GM23338 (cell line): ENCODE measurements at regions not wholly inside any gene's neighbourhood (a gene's known extent, or its start where the extent isn't known, plus 50 kb on each side); places are given as distances from the start of the nearest gene placed in this dataset.

Experiments used
- CREB1 ChIP-seq: fragments of 250-450 bp; sonication (Bioruptor Pico); IDR thresholded peaks from 2 replicates; pipeline ENCODE4 v1.5.0; 2020; ENCODE audit warnings: low read depth, mild to moderate bottlenecking, moderate library complexity
- CTCF ChIP-seq, 2 experiments: fragments of 200-600 bp in 1 of 2; sonication (generic) in 1 of 2; conservative IDR thresholded peaks; 2 replicates each; pipeline versions ENCODE4 v1.5.1 to v1.6.1; 2016 to 2017; ENCODE audit warnings: antibody characterized with exemption in 2 of 2, low read depth in 2 of 2, mild to moderate bottlenecking in 2 of 2, moderate library complexity in 1 of 2
- ETS1 ChIP-seq: IDR thresholded peaks from 2 replicates; pipeline ENCODE4 v1.6.1; 2016; ENCODE audit warnings: antibody characterized with exemption
- EZH2 ChIP-seq: fragments of 200-600 bp; sonication (generic); IDR thresholded peaks from one replicate; pipeline ENCODE4 v1.8.0; 2017; ENCODE audit warnings: antibody characterized with exemption, mild to moderate bottlenecking, low read depth; ENCODE audit not compliant: unreplicated experiment
- EZH2phosphoT487 ChIP-seq: fragments of 200-600 bp; sonication (generic); IDR thresholded peaks from one replicate; pipeline ENCODE4 v1.8.1; 2018; ENCODE audit warnings: antibody characterized with exemption; ENCODE audit not compliant: unreplicated experiment
- JUNB ChIP-seq: IDR thresholded peaks from one replicate; pipeline ENCODE4 v1.6.1; 2016; ENCODE audit warnings: antibody characterized with exemption; ENCODE audit not compliant: unreplicated experiment
- NANOG ChIP-seq: IDR thresholded peaks from 2 replicates; pipeline ENCODE4 v1.6.1; 2016; ENCODE audit warnings: antibody characterized with exemption, borderline replicate concordance
- POLR2AphosphoS5 ChIP-seq: IDR thresholded peaks from 2 replicates; pipeline ENCODE4 v1.6.1; 2016; ENCODE audit warnings: antibody characterized with exemption, low read depth
- STAT1 ChIP-seq: IDR thresholded peaks from one replicate; pipeline ENCODE4 v1.6.1; 2016; ENCODE audit warnings: antibody characterized with exemption; ENCODE audit not compliant: unreplicated experiment
- ZNF114 ChIP-seq: fragments of 250-450 bp; sonication (Bioruptor Pico); IDR thresholded peaks from 2 replicates; pipeline ENCODE4 v1.5.0; 2020; ENCODE audit warnings: mild to moderate bottlenecking, moderate library complexity
- ZNF331 ChIP-seq: fragments of 250-450 bp; sonication (Bioruptor Pico); IDR thresholded peaks from 2 replicates; pipeline ENCODE4 v1.5.0; 2020; ENCODE audit warnings: low read depth, mild to moderate bottlenecking, moderate library complexity
- TF ChIP-seq, protein P1 (sequence below): IDR thresholded peaks from one replicate; pipeline ENCODE4 v1.6.1; 2018; ENCODE audit warnings: antibody characterized with exemption; ENCODE audit not compliant: unreplicated experiment

GRCh38 chr1:82762829-82763532 is 962.2 kb downstream of the ADGRL2 start:
- TF ChIP-seq EZH2phosphoT487 (no peak), CTCF (conservative IDR thresholded peaks at IDR 0.05; ENCODE audit: low read depth in 2 of 2) (no peak), EZH2 (no peak), POLR2AphosphoS5 (no peak), STAT1 (no peak), CREB1 (CRISPR knock-in tag) (no peak), JUNB (no peak), ZNF114 (no peak), NANOG (no peak), ETS1 (no peak), ZNF331 (CRISPR knock-in tag) (no peak)
- TF ChIP-seq, protein P1, sequence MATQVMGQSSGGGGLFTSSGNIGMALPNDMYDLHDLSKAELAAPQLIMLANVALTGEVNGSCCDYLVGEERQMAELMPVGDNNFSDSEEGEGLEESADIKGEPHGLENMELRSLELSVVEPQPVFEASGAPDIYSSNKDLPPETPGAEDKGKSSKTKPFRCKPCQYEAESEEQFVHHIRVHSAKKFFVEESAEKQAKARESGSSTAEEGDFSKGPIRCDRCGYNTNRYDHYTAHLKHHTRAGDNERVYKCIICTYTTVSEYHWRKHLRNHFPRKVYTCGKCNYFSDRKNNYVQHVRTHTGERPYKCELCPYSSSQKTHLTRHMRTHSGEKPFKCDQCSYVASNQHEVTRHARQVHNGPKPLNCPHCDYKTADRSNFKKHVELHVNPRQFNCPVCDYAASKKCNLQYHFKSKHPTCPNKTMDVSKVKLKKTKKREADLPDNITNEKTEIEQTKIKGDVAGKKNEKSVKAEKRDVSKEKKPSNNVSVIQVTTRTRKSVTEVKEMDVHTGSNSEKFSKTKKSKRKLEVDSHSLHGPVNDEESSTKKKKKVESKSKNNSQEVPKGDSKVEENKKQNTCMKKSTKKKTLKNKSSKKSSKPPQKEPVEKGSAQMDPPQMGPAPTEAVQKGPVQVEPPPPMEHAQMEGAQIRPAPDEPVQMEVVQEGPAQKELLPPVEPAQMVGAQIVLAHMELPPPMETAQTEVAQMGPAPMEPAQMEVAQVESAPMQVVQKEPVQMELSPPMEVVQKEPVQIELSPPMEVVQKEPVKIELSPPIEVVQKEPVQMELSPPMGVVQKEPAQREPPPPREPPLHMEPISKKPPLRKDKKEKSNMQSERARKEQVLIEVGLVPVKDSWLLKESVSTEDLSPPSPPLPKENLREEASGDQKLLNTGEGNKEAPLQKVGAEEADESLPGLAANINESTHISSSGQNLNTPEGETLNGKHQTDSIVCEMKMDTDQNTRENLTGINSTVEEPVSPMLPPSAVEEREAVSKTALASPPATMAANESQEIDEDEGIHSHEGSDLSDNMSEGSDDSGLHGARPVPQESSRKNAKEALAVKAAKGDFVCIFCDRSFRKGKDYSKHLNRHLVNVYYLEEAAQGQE: no peak
